ENCODE measurements at regions not wholly inside any gene's neighbourhood (a gene's known extent, or its start where the extent isn't known, plus 50 kb on each side); places are given as distances from the start of the nearest gene placed in this dataset.

GRCh38 chr3:64848822-64849221 lies 161.0 kb upstream of the ADAMTS9 start:
- DNase-seq (ENCODE audit: low read depth in 2 of 2), result no peak

GRCh38 chr3:64848127-64848800 lies 160.5 kb upstream of the ADAMTS9 start:
- no peak for DNase-seq (ENCODE audit: low read depth in 2 of 2)

- DNase-seq (ENCODE audit: low read depth in 2 of 2), result no peak
These were observed 156.8 kb upstream of the ADAMTS9 start for GRCh38 chr3:64844558-64844957.

- DNase-seq (ENCODE audit: low read depth in 2 of 2), result no peak
These were observed 150.4 kb upstream of the ADAMTS9 start for GRCh38 chr3:64837986-64838735.

DNA sequence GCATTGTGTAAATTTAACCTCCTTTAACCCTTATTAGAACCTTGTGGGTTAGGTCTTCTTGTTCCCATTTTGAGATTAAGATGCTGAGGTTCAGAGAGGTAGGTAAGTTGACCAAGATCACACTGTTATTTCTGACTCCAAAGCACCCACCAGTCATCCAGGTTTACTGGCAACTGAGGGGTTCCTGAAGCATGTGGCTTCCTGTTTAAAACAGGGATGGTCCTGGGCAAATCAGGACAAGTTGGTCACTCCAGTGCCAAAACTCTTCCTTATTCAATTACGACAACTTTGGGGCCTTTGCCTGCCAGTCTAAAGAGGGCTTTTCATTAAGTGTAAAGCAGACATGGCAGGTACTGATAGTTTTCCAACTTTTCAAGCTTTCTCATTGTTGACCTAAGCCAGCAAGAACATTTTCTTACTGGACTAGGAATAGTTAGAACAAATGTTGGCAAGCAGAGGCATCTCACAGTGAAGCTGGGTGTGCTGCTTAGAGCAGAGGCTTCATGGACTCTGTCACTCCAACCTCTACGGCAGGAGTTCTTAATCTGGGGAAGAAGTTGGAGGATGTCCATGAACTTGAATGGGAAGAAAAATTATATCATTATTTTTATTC lies 149.4 kb upstream of the ADAMTS9 start:
- DNase-seq (ENCODE audit: low read depth in 2 of 2), result no peak

DNA sequence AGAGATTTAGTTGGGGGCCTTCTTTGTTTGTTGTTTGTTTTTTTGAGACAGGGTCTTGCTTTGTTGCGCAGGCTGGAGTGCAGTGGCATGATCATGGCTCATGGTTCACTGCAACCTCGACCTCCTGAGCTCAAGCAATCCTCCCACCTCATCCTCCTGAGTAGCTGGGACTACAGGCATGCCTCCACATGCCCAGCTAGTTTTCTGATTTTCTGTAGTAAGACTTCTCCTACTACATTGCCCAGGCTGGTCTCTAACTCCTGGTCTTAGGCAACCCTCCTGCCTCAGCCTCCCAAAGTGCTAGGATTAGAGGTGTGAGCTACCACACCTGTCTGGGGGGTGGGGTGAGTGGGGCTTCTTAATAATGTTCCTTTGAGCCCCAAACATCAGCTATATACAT lies 148.3 kb upstream of the ADAMTS9 start:
- DNase-seq (ENCODE audit: low read depth in 2 of 2), result no peak

- no peak for DNase-seq (ENCODE audit: low read depth in 2 of 2)
These were observed 144.3 kb upstream of the ADAMTS9 start for GRCh38 chr3:64832098-64832497.

GRCh38 chr3:64830681-64831080 lies 142.9 kb upstream of the ADAMTS9 start:
- DNase-seq (ENCODE audit: low read depth in 2 of 2), result no peak

- DNase-seq (ENCODE audit: low read depth in 2 of 2), result no peak
These were observed 141.5 kb upstream of the ADAMTS9 start for GRCh38 chr3:64829331-64829730.

DNA sequence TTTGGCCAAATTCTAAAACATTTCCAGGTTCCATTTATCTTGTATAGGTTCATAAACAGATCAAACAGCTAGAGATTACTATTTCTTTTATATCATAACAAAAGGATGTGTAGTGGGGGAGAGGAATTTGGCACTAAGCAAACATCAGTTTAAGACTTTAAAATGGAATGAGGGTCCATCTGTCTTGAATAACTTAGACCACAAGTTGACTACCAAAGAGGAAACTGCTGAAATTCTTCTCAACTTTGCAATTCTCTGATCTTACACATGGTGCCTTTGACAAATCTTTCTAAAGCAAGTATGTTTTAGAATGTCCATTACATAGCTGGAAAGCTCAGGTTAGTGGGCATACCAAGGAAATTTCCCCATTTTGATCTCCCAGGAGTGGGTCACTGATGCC lies 140.5 kb upstream of the ADAMTS9 start:
- DNase-seq (ENCODE audit: low read depth in 2 of 2), result peak; percentile 55 to 62

GRCh38 chr3:64827431-64827830 lies 139.6 kb upstream of the ADAMTS9 start:
- DNase-seq (ENCODE audit: low read depth in 2 of 2), result no peak

GRCh38 chr3:64827019-64827418 lies 139.2 kb upstream of the ADAMTS9 start:
- no peak for DNase-seq (ENCODE audit: low read depth in 2 of 2)

- DNase-seq (ENCODE audit: low read depth in 2 of 2), result no peak
These were observed 137.8 kb upstream of the ADAMTS9 start for GRCh38 chr3:64825404-64826120.

DNA sequence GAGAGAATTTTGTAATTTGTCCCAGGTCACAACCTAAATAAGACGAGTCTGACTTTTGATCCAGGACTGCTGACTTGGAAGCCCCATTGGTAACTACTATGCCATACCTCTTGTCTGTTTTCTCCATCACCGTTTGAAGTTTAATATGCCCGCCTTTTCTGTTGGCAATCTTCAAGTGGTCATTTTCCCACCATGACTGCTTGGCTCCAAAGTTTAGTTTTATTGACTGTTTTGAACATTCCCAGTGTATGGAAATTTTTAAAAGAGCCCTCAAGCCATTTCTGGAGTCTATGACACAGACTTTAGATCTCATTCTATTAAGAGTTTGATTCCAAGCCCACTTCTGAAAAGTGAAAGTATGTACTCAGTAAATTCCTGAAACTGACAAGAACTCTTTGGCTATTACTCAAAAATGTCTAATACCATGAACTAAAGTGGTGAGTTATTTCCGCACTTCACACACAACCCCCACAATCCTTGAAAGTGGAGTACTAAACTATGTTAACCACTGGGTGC lies 136.7 kb upstream of the ADAMTS9 start:
- peak; percentile 8 to 22 for DNase-seq (ENCODE audit: low read depth in 2 of 2)

GRCh38 chr3:64818196-64818595 lies 130.4 kb upstream of the ADAMTS9 start:
- DNase-seq (ENCODE audit: low read depth in 2 of 2), result no peak

GRCh38 chr3:64816355-64816754 lies 128.6 kb upstream of the ADAMTS9 start:
- no peak for DNase-seq (ENCODE audit: low read depth in 2 of 2)

DNA sequence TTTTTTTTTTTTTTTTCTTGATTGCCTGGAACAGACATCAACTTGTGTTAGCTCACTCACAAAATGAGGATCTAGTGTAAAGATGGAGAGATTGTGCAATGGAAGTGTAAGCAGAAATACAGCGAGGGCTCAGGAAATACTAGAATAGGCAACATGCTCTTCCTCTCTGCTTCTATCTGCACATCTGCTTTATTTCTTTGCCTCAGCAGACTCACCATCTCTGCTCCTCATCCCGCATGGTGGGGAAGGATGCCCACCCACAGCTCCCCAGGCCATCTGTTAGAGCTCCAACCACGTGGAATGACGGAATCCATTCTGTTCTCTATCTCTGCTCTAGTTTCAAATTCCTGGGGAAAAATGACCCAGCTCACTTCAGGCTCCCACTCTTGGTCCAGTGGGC lies 128.0 kb upstream of the ADAMTS9 start:
- DNase-seq (ENCODE audit: low read depth in 2 of 2), result no peak

- DNase-seq (ENCODE audit: low read depth in 2 of 2), result peak; percentile 21 to 38
These were observed 127.4 kb upstream of the ADAMTS9 start for GRCh38 chr3:64815195-64815631.

- DNase-seq (ENCODE audit: low read depth in 2 of 2), result no peak
These were observed 126.6 kb upstream of the ADAMTS9 start for GRCh38 chr3:64814351-64814750.

DNA sequence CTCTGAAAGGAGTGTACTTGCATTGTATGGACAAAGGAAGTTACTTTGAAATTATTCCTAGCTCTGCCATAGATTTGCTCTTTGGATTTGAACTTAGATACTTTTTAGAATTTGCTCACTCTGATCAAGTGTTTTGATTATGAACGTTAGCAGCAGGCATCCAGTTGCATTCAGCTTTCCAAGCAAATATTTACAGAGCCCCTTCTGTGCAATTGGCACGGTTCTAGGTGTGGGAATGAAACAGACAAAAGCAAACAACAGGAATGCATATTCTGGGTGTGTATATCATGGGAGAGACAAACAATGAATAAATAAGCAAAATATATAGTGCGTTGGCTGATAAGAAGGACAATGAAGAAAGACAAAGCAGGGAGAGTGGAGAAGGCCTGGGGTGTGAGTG lies 125.5 kb upstream of the ADAMTS9 start:
- no peak for DNase-seq (ENCODE audit: low read depth in 2 of 2)

- DNase-seq (ENCODE audit: low read depth in 2 of 2), result no peak
These were observed 121.3 kb upstream of the ADAMTS9 start for GRCh38 chr3:64809086-64809485.

- DNase-seq (ENCODE audit: low read depth in 2 of 2), result no peak
These were observed 120.3 kb upstream of the ADAMTS9 start for GRCh38 chr3:64808061-64808460.
